ENCODE measurements at regions not wholly inside any gene's neighbourhood (a gene's known extent, or its start where the extent isn't known, plus 50 kb on each side); places are given as distances from the start of the nearest gene placed in this dataset.

DNA sequence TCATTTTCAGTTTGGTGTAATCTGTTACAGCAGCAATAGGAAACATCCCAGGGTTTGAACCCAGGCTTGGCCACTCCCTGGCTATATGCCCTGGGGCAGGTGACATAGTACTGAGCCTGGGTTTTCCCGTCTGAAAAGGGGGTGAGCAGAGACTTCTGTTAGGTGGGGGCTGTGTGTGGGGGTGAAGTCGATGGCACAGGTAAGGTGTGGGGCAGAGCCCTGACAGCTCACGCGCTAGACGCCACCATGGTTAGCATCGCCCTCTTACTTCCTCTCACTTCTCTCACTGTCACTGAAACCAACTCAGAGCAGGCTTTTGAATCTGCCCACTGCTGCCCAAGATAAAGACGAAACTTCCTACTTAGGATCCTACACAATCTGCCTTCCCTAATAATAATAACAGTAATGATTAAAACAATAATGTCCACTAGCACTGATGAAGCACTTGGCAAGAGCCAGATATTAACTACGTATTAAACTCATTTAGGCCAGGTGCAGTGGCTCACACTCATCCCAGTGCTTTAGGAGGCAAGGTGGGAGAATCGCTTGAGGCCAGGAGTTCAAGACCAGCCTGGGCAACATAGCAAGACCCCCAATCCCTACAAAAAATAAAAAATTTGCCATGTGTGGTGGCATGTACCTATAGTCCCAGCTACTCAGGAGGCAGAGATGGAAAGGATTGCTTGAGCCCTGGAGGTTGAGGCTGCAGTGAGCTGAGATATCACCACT lies 117.9 kb upstream of the PTPN1 start:
- ATAC-seq (no peak), DNase-seq (no peak)
- Histone ChIP-seq H3K4me3 (ENCODE audit: low read length) (no peak overlapping the region), H3K9me3 (ENCODE audit: low read length) (no peaks in the 10 kb centered on the region), H3K79me2 (ENCODE audit: low read length) (no peaks in the 10 kb centered on the region), H2AFZ (ENCODE audit: low read length) (no peak overlapping the region), H3K27me3 (ENCODE audit: low read length) (no peaks in the 10 kb centered on the region), H3K4me2 (ENCODE audit: low read length) (no peak overlapping the region), H3K4me1 (ENCODE audit: insufficient read depth, low read length) (peaks cover 19% of the 10 kb centered on the region), H4K20me1 (ENCODE audit: low read length) (no peaks in the 10 kb centered on the region), H3K27ac (ENCODE audit: low read length) (no peak overlapping the region), H3K9me2 (replicated peaks; ENCODE audit: low read length) (no peaks in the 10 kb centered on the region), H3F3A (ENCODE audit: low read length, unreplicated experiment) (no peaks in the 10 kb centered on the region), H3K9ac (ENCODE audit: low read length) (no peak overlapping the region), H3K36me3 (ENCODE audit: low read depth, low read length) (no peaks in the 10 kb centered on the region)
- CTCF ChIA-PET, result no interaction called here
- no peak for TF ChIP-seq EZH2 (IDR thresholded peaks at IDR 0.05; ENCODE audit: low read length, unreplicated experiment)
- TF ChIP-seq, protein P1, sequence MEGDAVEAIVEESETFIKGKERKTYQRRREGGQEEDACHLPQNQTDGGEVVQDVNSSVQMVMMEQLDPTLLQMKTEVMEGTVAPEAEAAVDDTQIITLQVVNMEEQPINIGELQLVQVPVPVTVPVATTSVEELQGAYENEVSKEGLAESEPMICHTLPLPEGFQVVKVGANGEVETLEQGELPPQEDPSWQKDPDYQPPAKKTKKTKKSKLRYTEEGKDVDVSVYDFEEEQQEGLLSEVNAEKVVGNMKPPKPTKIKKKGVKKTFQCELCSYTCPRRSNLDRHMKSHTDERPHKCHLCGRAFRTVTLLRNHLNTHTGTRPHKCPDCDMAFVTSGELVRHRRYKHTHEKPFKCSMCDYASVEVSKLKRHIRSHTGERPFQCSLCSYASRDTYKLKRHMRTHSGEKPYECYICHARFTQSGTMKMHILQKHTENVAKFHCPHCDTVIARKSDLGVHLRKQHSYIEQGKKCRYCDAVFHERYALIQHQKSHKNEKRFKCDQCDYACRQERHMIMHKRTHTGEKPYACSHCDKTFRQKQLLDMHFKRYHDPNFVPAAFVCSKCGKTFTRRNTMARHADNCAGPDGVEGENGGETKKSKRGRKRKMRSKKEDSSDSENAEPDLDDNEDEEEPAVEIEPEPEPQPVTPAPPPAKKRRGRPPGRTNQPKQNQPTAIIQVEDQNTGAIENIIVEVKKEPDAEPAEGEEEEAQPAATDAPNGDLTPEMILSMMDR (conservative IDR thresholded peaks at IDR 0.05; ENCODE audit: low read depth, low read length), result no peak
- TF ChIP-seq EZH2phosphoT487 (IDR thresholded peaks at IDR 0.05; ENCODE audit: borderline replicate concordance, low read length), result no peak
- intact Hi-C loops (cut with micrococcal nuclease), result no loop called here
- POLR2A ChIA-PET (ENCODE audit: unreplicated experiment), result no interaction called here
- no TSS peak for BruUV-seq (replicated peaks)

DNA sequence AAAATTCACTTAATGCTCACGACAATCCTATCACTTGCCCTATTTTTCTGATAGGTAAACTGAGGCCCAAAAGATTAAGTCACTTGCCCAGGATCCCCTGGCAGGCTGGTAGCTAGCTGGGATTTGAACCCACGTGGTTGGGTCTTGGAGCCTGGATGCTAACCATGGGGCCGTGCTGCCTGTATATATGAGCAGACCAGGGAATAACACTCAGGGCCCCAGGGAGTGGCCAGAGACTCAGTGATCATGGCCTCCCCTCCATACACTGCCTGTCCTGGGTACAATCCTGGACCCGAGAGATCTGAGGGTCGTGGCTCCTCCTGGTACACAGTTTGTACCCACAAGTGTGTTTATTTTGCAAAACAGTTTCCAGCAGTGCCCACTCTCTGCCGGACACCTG lies 116.9 kb upstream of the PTPN1 start:
- BruUV-seq (replicated peaks), result no TSS peak
- Histone ChIP-seq H3K9me3 (ENCODE audit: low read length) (no peaks in the 10 kb centered on the region), H3K36me3 (ENCODE audit: low read depth, low read length) (no peaks in the 10 kb centered on the region), H2AFZ (ENCODE audit: low read length) (no peak overlapping the region), H3K27me3 (ENCODE audit: low read length) (no peaks in the 10 kb centered on the region), H3K4me2 (ENCODE audit: low read length) (no peak overlapping the region), H3K9me2 (replicated peaks; ENCODE audit: low read length) (no peaks in the 10 kb centered on the region), H4K20me1 (ENCODE audit: low read length) (no peaks in the 10 kb centered on the region), H3F3A (ENCODE audit: low read length, unreplicated experiment) (no peaks in the 10 kb centered on the region), H3K79me2 (ENCODE audit: low read length) (no peaks in the 10 kb centered on the region), H3K4me1 (ENCODE audit: insufficient read depth, low read length) (peaks cover 19% of the 10 kb centered on the region), H3K4me3 (ENCODE audit: low read length) (no peak overlapping the region), H3K9ac (ENCODE audit: low read length) (no peak overlapping the region), H3K27ac (ENCODE audit: low read length) (no peak overlapping the region)
- TF ChIP-seq EZH2phosphoT487 (IDR thresholded peaks at IDR 0.05; ENCODE audit: borderline replicate concordance, low read length) (no peak), EZH2 (IDR thresholded peaks at IDR 0.05; ENCODE audit: low read length, unreplicated experiment) (no peak)
- TF ChIP-seq, protein P1 (conservative IDR thresholded peaks at IDR 0.05; ENCODE audit: low read depth, low read length), result no peak
- DNase-seq, result no peak
- CTCF ChIA-PET, result no interaction called here
- POLR2A ChIA-PET (ENCODE audit: unreplicated experiment), result no interaction called here
- no peak for ATAC-seq
- intact Hi-C loops (cut with micrococcal nuclease), result no loop called here

DNA sequence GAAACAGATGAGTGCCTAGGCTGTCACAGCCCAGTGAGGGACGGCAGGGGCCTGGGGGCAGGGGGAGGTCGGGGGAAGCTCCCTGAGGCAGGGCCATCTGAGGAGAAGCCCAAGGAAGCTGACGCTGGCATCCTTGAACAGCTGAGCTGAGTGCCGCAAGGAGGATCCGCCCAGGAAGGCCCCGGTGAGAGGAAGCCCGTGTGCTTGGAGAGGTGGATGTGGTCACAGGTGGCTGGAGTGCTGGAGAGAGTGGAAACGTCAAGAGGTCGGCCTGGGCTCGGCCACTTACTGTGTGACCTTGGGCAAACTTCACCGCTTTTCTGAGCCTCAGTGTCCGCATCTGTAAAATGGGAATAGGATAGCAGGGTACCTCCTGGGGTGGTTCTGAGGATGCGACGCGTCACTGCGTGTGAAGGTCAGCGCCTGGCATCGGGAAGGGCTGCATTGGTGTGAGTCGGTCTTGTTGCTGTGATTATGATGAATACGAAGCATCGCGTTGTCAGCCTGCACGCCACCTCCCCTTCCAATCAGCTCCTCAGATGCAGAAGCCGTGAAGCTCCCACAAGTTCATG lies 116.1 kb upstream of the PTPN1 start:
- Histone ChIP-seq H2AFZ (ENCODE audit: low read length) (no peak overlapping the region), H3K9me2 (replicated peaks; ENCODE audit: low read length) (no peaks in the 10 kb centered on the region), H3K9me3 (ENCODE audit: low read length) (no peaks in the 10 kb centered on the region), H3K9ac (ENCODE audit: low read length) (no peak overlapping the region), H3K27me3 (ENCODE audit: low read length) (no peaks in the 10 kb centered on the region), H3F3A (ENCODE audit: low read length, unreplicated experiment) (no peaks in the 10 kb centered on the region), H3K36me3 (ENCODE audit: low read depth, low read length) (no peaks in the 10 kb centered on the region), H4K20me1 (ENCODE audit: low read length) (no peaks in the 10 kb centered on the region), H3K4me1 (ENCODE audit: insufficient read depth, low read length) (peaks cover 14% of the 10 kb centered on the region; the same call in 1 of the 2 replicates), H3K79me2 (ENCODE audit: low read length) (no peaks in the 10 kb centered on the region), H3K27ac (ENCODE audit: low read length) (no peak overlapping the region), H3K4me2 (ENCODE audit: low read length) (no peak overlapping the region), H3K4me3 (ENCODE audit: low read length) (no peak overlapping the region)
- TF ChIP-seq, protein P1 (conservative IDR thresholded peaks at IDR 0.05; ENCODE audit: low read depth, low read length), result no peak
- no peak for TF ChIP-seq EZH2 (IDR thresholded peaks at IDR 0.05; ENCODE audit: low read length, unreplicated experiment)
- TF ChIP-seq EZH2phosphoT487 (IDR thresholded peaks at IDR 0.05; ENCODE audit: borderline replicate concordance, low read length), result no peak
- POLR2A ChIA-PET (ENCODE audit: unreplicated experiment), result no interaction called here
- CTCF ChIA-PET, result no interaction called here
- no peak for DNase-seq
- no TSS peak for BruUV-seq (replicated peaks)
- no peak for ATAC-seq
- intact Hi-C loops (cut with micrococcal nuclease), result no loop called here
